ENCODE measurements at regions not wholly inside any gene's neighbourhood (a gene's known extent, or its start where the extent isn't known, plus 50 kb on each side); places are given as distances from the start of the nearest gene placed in this dataset.

GRCh38 chr2:126482582-126483464 lies 173.1 kb upstream of the GYPC start:
- no peak for DNase-seq (ENCODE audit: low read depth in 2 of 2)

GRCh38 chr2:126494593-126494992 lies 161.4 kb upstream of the GYPC start:
- no peak for DNase-seq (ENCODE audit: low read depth in 2 of 2)

GRCh38 chr2:126495189-126495588 lies 160.8 kb upstream of the GYPC start:
- DNase-seq (ENCODE audit: low read depth in 2 of 2): no peak

GRCh38 chr2:126496493-126496892 lies 159.5 kb upstream of the GYPC start:
- DNase-seq (ENCODE audit: low read depth in 2 of 2): no peak

- no peak for DNase-seq (ENCODE audit: low read depth in 2 of 2)
These were observed 152.5 kb upstream of the GYPC start for GRCh38 chr2:126503476-126503875.

GRCh38 chr2:126504949-126505348 lies 151.0 kb upstream of the GYPC start:
- DNase-seq (ENCODE audit: low read depth in 2 of 2): no peak

GRCh38 chr2:126506786-126507185 lies 149.2 kb upstream of the GYPC start:
- DNase-seq (ENCODE audit: low read depth in 2 of 2): no peak

- DNase-seq (ENCODE audit: low read depth in 2 of 2): no peak
These were observed 148.5 kb upstream of the GYPC start for GRCh38 chr2:126507425-126507911.

GRCh38 chr2:126510356-126510755 lies 145.6 kb upstream of the GYPC start:
- no peak for DNase-seq (ENCODE audit: low read depth in 2 of 2)

GRCh38 chr2:126510960-126511359 lies 145.0 kb upstream of the GYPC start:
- no peak for DNase-seq (ENCODE audit: low read depth in 2 of 2)

- no peak for DNase-seq (ENCODE audit: low read depth in 2 of 2)
These were observed 143.9 kb upstream of the GYPC start for GRCh38 chr2:126512026-126512425.

- no peak for DNase-seq (ENCODE audit: low read depth in 2 of 2)
These were observed 142.9 kb upstream of the GYPC start for GRCh38 chr2:126513033-126513432.

GRCh38 chr2:126515471-126515870 lies 140.5 kb upstream of the GYPC start:
- DNase-seq (ENCODE audit: low read depth in 2 of 2): no peak

- no peak for DNase-seq (ENCODE audit: low read depth in 2 of 2)
These were observed 137.8 kb upstream of the GYPC start for GRCh38 chr2:126518196-126518595.

GRCh38 chr2:126527836-126528490 lies 128.0 kb upstream of the GYPC start:
- peak; percentile 37 to 53 for DNase-seq (ENCODE audit: low read depth in 2 of 2)

GRCh38 chr2:126531029-126531428 lies 124.9 kb upstream of the GYPC start:
- DNase-seq (ENCODE audit: low read depth in 2 of 2): no peak

GRCh38 chr2:126534478-126534877 lies 121.5 kb upstream of the GYPC start:
- no peak for DNase-seq (ENCODE audit: low read depth in 2 of 2)

GRCh38 chr2:126535408-126535807 lies 120.5 kb upstream of the GYPC start:
- no peak for DNase-seq (ENCODE audit: low read depth in 2 of 2)

GRCh38 chr2:126536605-126537200 lies 119.3 kb upstream of the GYPC start:
- no peak for DNase-seq (ENCODE audit: low read depth in 2 of 2)

GRCh38 chr2:126539101-126539500 lies 116.9 kb upstream of the GYPC start:
- no peak for DNase-seq (ENCODE audit: low read depth in 2 of 2)

- DNase-seq (ENCODE audit: low read depth in 2 of 2): no peak
These were observed 113.7 kb upstream of the GYPC start for GRCh38 chr2:126542247-126542646.

GRCh38 chr2:126543081-126543480 lies 112.9 kb upstream of the GYPC start:
- DNase-seq (ENCODE audit: low read depth in 2 of 2): no peak

- no peak for DNase-seq (ENCODE audit: low read depth in 2 of 2)
These were observed 97.9 kb upstream of the GYPC start for GRCh38 chr2:126558029-126558428.

Data from stimulated activated CD8-positive, alpha-beta memory T cell treated with anti-CD3 and anti-CD28 coated beads, Interleukin-7, amount 100 ng/mL, for 1 hour (primary cell).